ENCODE measurements at regions not wholly inside any gene's neighbourhood (a gene's known extent, or its start where the extent isn't known, plus 50 kb on each side); places are given as distances from the start of the nearest gene placed in this dataset.

- TF ChIP-seq CTCF (conservative IDR thresholded peaks at IDR 0.05; ENCODE audit: low read length) (no peak), EZH2phosphoT487 (IDR thresholded peaks at IDR 0.05; ENCODE audit: borderline replicate concordance, low read depth, low read length) (no peak)
Measured at GRCh38 chr2:136167721-136168475, 49.9 kb upstream of the CXCR4 start.
